Mesothelial cell of epicardium (in vitro differentiated cells): ENCODE measurements at regions not wholly inside any gene's neighbourhood (a gene's known extent, or its start where the extent isn't known, plus 50 kb on each side); places are given as distances from the start of the nearest gene placed in this dataset.

Experiments
- DNase-seq, 2 experiments: peaks; one replicate each; pipeline ENCODE4 v3.0.0; 2021; ENCODE audit warnings: low spot score in 2 of 2; ENCODE audit not compliant: unreplicated experiment in 2 of 2
- H3K27ac Mint-ChIP-seq: 2 replicates; pipeline ENCODE4 v1.8.0; 2021; ENCODE audit warnings: mixed read lengths
- H3K27me3 Mint-ChIP-seq: 2 replicates; pipeline ENCODE4 v1.8.0; 2021; ENCODE audit warnings: low read depth, mixed read lengths
- H3K36me3 Mint-ChIP-seq: 2 replicates; pipeline ENCODE4 v1.8.0; 2021; ENCODE audit warnings: mixed read lengths
- H3K4me1 Mint-ChIP-seq: 2 replicates; pipeline ENCODE4 v1.8.0; 2021; ENCODE audit warnings: mixed read lengths
- H3K4me3 Mint-ChIP-seq: 2 replicates; pipeline ENCODE4 v1.8.0; 2021; ENCODE audit warnings: mild to moderate bottlenecking, moderate library complexity, mixed read lengths
- H3K9me3 Mint-ChIP-seq: 2 replicates; pipeline ENCODE4 v1.8.0; 2021; ENCODE audit warnings: mixed read lengths
- CTCF ChIP-seq: fragments of 200-600 bp; sonication (generic); IDR thresholded peaks from one replicate; pipeline ENCODE4 v1.5.0; 2021; ENCODE audit warnings: antibody characterized with exemption; ENCODE audit not compliant: unreplicated experiment

DNA sequence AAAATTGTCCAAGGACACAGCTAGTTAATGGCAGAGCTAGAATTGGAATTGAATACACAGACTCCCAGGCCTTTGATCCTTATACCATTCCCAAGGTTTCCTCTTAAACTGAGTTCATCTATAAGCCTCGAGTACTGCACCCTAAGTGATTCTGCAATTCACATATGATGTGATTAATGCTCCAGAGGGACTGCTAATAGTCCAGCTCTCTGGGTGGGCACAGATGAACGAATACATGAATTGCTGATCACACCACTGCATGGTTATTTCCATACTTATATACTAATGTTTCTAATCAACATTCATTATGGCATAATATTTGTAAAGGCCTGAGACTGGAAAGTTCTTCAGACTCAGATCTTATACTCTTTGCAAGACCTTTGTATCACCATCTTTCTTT, 101.8 kb downstream of the NUFIP1 start:
- H3K27ac Mint-ChIP-seq = no peak overlapping the region
- H3K4me3 Mint-ChIP-seq = no peak overlapping the region
- TF ChIP-seq CTCF = no peak
- H3K36me3 Mint-ChIP-seq = no peaks in the 10 kb centered on the region
- H3K9me3 Mint-ChIP-seq = no peaks in the 10 kb centered on the region
- DNase-seq = no peak
- no peaks in the 10 kb centered on the region for H3K27me3 Mint-ChIP-seq
- no peaks in the 10 kb centered on the region for H3K4me1 Mint-ChIP-seq

GRCh38 chr13:44884076-44884729, 105.1 kb downstream of the NUFIP1 start:
- Mint-ChIP-seq H3K9me3 (no peaks in the 10 kb centered on the region), H3K27me3 (no peaks in the 10 kb centered on the region), H3K27ac (no peak overlapping the region), H3K36me3 (no peaks in the 10 kb centered on the region), H3K4me3 (no peak overlapping the region), H3K4me1 (no peaks in the 10 kb centered on the region)
- no peak for TF ChIP-seq CTCF
- DNase-seq = no peak

- peaks cover 5% of the 10 kb centered on the region for H3K27me3 Mint-ChIP-seq
- no peak overlapping the region for H3K27ac Mint-ChIP-seq
- H3K4me1 Mint-ChIP-seq = no peaks in the 10 kb centered on the region
- H3K9me3 Mint-ChIP-seq = peaks cover 6% of the 10 kb centered on the region
- no peak for DNase-seq
- no peaks in the 10 kb centered on the region for H3K36me3 Mint-ChIP-seq
- TF ChIP-seq CTCF = no peak
- H3K4me3 Mint-ChIP-seq = no peak overlapping the region
Measured at GRCh38 chr13:44879452-44880058, 109.7 kb downstream of the NUFIP1 start.

DNA sequence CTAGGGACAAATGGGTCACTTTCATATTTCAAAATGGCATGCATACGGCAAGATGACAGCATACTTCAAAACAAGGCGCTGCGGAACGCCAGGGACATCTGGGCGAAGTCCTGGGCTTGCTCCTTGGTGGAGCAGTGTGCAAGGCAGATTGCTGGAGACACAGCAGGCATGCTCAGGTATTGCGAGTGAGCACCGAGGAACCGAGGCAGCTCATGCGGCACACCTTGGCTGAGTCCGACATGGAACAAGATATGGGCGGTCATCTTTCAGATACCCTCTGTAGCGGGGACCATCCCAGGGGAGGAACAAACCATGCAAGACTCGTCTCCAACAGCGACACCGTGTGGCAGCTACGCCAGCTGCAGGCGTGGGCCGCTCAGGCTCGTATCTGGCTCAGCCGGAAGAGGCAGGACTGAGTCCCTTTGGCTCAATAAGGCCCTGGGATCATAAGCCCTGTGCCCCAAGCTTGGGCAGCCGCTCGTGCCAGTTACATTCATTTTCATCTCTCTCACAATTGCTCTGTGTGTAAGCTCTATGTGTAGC, 112.4 kb downstream of the NUFIP1 start:
- Mint-ChIP-seq H3K4me3 (no peak overlapping the region), H3K4me1 (no peaks in the 10 kb centered on the region), H3K9me3 (peaks cover 6% of the 10 kb centered on the region), H3K27ac (no peak overlapping the region), H3K27me3 (peaks cover 10% of the 10 kb centered on the region), H3K36me3 (no peaks in the 10 kb centered on the region)
- DNase-seq = no peak
- TF ChIP-seq CTCF = no peak

DNA sequence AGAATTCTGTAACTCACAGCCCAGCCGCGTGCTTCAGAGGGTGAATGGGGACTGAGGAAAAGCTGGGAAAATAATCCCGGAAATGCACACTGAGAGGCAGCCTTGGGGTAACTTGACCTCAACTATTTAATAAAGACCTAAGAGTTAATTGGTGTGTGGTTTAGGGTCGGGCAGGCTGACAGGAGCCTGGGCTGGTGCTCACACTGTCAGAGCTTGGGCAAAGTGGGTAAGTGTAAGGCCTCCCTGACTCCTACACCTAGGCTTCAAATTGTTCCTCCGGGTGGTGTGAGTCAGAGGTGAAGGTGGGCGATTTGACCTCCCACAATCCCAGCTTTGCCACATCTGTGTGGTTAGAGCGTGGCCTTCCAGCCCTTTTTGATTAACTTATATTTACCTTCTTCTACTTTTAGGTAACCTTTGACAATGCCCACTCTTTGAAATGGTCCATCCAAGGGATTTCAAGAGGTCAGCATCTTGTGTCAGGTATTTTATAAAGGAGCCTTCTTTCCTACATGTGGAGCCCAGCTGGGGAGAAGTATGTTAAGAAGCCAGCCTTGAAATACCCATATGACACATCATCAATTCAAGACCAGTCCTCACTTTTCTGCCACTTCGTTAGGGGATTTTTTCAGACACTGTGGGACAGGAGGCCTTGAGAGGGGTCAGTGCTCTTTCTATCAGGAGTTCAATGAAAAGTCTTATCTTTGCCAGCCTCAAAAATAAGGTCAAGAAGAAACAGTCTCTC, 114.2 kb downstream of the NUFIP1 start:
- Mint-ChIP-seq H3K27me3 (peaks cover 17% of the 10 kb centered on the region), H3K4me3 (no peak overlapping the region), H3K4me1 (no peaks in the 10 kb centered on the region), H3K36me3 (no peaks in the 10 kb centered on the region), H3K9me3 (peaks cover 6% of the 10 kb centered on the region), H3K27ac (no peak overlapping the region)
- DNase-seq = no peak
- no peak for TF ChIP-seq CTCF
